ENCODE measurements at regions not wholly inside any gene's neighbourhood (a gene's known extent, or its start where the extent isn't known, plus 50 kb on each side); places are given as distances from the start of the nearest gene placed in this dataset.
"Not testable (repeated sequence)": the region's sequence is repeated elsewhere in the genome, so short reads cannot be mapped to it uniquely, and the experiment has no call there.

- H3K4me1 ChIP-seq (ENCODE audit: insufficient read depth, low read length, poor library complexity, severe bottlenecking), result no peaks in the 10 kb centered on the region
- peaks cover 97% of the 10 kb centered on the region for H3K27me3 ChIP-seq (replicated peaks; ENCODE audit: insufficient read depth, low read depth, low read length, poor library complexity)
- no peak for TF ChIP-seq EZH2 (IDR thresholded peaks at IDR 0.05; ENCODE audit: borderline replicate concordance, low read depth, low read length, poor library complexity, severe bottlenecking)
- no peak for TF ChIP-seq CTCF (conservative IDR thresholded peaks at IDR 0.05; ENCODE audit: low read depth, low read length)
- CTCF ChIA-PET, result interaction anchor here (1.0 kb wide), 1 partner anchor 12 kb away, joined by 4 read pairs; no protein-coding TSS in a partner anchor
- H3K9me3 ChIP-seq (ENCODE audit: low read depth, low read length, poor library complexity, severe bottlenecking), result no peaks in the 10 kb centered on the region
- no peak for DNase-seq (ENCODE audit: low spot score)
- POLR2A ChIA-PET (ENCODE audit: low non-redundant PET), result no interaction called here
- no TSS peak for BruUV-seq (replicated peaks)
- H3K4me3 ChIP-seq (ENCODE audit: low read depth, low read length, poor library complexity, severe bottlenecking), result no peak overlapping the region
- no peaks in the 10 kb centered on the region for H3K36me3 ChIP-seq (ENCODE audit: insufficient read depth, low read length, poor library complexity, severe bottlenecking)
- H3K27ac ChIP-seq (ENCODE audit: low read depth, low read length, poor library complexity, severe bottlenecking), result no peak overlapping the region
- intact Hi-C loops (cut with micrococcal nuclease; ENCODE audit: unreplicated experiment), result loop anchor here (1.0 kb wide), 1 partner anchor 8 kb away; no protein-coding TSS in a partner anchor
Observed at GRCh38 chr14:106269451-106270204, 743.2 kb downstream of the TMEM121 start.

GRCh38 chr14:106270476-106271121, 744.2 kb downstream of the TMEM121 start:
- intact Hi-C loops (cut with micrococcal nuclease; ENCODE audit: unreplicated experiment), result loop anchor here (1.0 kb wide), 1 partner anchor 9 kb away; no protein-coding TSS in a partner anchor
- peaks cover 97% of the 10 kb centered on the region for H3K27me3 ChIP-seq (replicated peaks; ENCODE audit: insufficient read depth, low read depth, low read length, poor library complexity)
- not testable (repeated sequence) for H3K4me3 ChIP-seq (ENCODE audit: low read depth, low read length, poor library complexity, severe bottlenecking)

GRCh38 chr14:106276326-106277267, 750.2 kb downstream of the TMEM121 start:
- no peaks in the 10 kb centered on the region for H3K4me1 ChIP-seq (ENCODE audit: insufficient read depth, low read length, poor library complexity, severe bottlenecking)
- intact Hi-C loops (cut with micrococcal nuclease; ENCODE audit: unreplicated experiment), result no loop called here
- H3K4me3 ChIP-seq (ENCODE audit: low read depth, low read length, poor library complexity, severe bottlenecking), result no peak overlapping the region
- TF ChIP-seq EZH2 (IDR thresholded peaks at IDR 0.05; ENCODE audit: borderline replicate concordance, low read depth, low read length, poor library complexity, severe bottlenecking), result no peak
- TF ChIP-seq CTCF (conservative IDR thresholded peaks at IDR 0.05; ENCODE audit: low read depth, low read length), result no peak
- no peak overlapping the region for H3K27ac ChIP-seq (ENCODE audit: low read depth, low read length, poor library complexity, severe bottlenecking)
- no peak for DNase-seq (ENCODE audit: low spot score)
- CTCF ChIA-PET, result interaction anchor here (0.6 to 1.5 kb wide), 3 partner anchors 10 to 119 kb away, joined by 3 to 12 read pairs (median 4); no protein-coding TSS in a partner anchor
- H3K9me3 ChIP-seq (ENCODE audit: low read depth, low read length, poor library complexity, severe bottlenecking), result no peaks in the 10 kb centered on the region
- H3K36me3 ChIP-seq (ENCODE audit: insufficient read depth, low read length, poor library complexity, severe bottlenecking), result no peaks in the 10 kb centered on the region
- POLR2A ChIA-PET (ENCODE audit: low non-redundant PET), result no interaction called here
- BruUV-seq (replicated peaks), result no TSS peak
- H3K27me3 ChIP-seq (replicated peaks; ENCODE audit: insufficient read depth, low read depth, low read length, poor library complexity), result peaks cover 86% of the 10 kb centered on the region

More at GRCh38 chr14:106270476-106271121, 744.2 kb downstream of the TMEM121 start:
- H3K4me1 ChIP-seq (ENCODE audit: insufficient read depth, low read length, poor library complexity, severe bottlenecking); DNase-seq (ENCODE audit: low spot score); POLR2A ChIA-PET (ENCODE audit: low non-redundant PET); BruUV-seq (replicated peaks); H3K27ac ChIP-seq (ENCODE audit: low read depth, low read length, poor library complexity, severe bottlenecking); CTCF ChIA-PET; H3K9me3 ChIP-seq (ENCODE audit: low read depth, low read length, poor library complexity, severe bottlenecking); H3K36me3 ChIP-seq (ENCODE audit: insufficient read depth, low read length, poor library complexity, severe bottlenecking): not testable (repeated sequence)
